Adipocyte (in vitro differentiated cells): ENCODE measurements at regions not wholly inside any gene's neighbourhood (a gene's known extent, or its start where the extent isn't known, plus 50 kb on each side); places are given as distances from the start of the nearest gene placed in this dataset.

Experiments used
- DNase-seq: peaks from one replicate; pipeline ENCODE4 v3.0.0-alpha.2; 2015; ENCODE audit warnings: low read depth
- H3K27me3 ChIP-seq: replicated peaks from 2 replicates; pipeline ENCODE4 v1.7.0; 2013; ENCODE audit warnings: mild to moderate bottlenecking, low read length, moderate library complexity; ENCODE audit not compliant: control insufficient read depth, insufficient read depth
- H3K36me3 ChIP-seq: 2 replicates; pipeline ENCODE4 v1.7.0; 2013; ENCODE audit warnings: low read length, mild to moderate bottlenecking, moderate library complexity; ENCODE audit not compliant: control insufficient read depth, insufficient read depth, severe bottlenecking
- H3K4me1 ChIP-seq: 2 replicates; pipeline ENCODE4 v1.7.0; 2013; ENCODE audit warnings: mild to moderate bottlenecking, low read length, moderate library complexity; ENCODE audit not compliant: control insufficient read depth, insufficient read depth
- H3K4me3 ChIP-seq: 2 replicates; pipeline ENCODE4 v1.7.0; 2013; ENCODE audit warnings: mild to moderate bottlenecking, low read length, moderate library complexity
- H3K9ac ChIP-seq: 2 replicates; pipeline ENCODE4 v1.7.0; 2013; ENCODE audit warnings: mild to moderate bottlenecking, low read length, moderate library complexity
- H3K9me3 ChIP-seq: 2 replicates; pipeline ENCODE4 v1.7.0; 2013; ENCODE audit warnings: mild to moderate bottlenecking, low read length, moderate library complexity; ENCODE audit not compliant: control insufficient read depth

DNA sequence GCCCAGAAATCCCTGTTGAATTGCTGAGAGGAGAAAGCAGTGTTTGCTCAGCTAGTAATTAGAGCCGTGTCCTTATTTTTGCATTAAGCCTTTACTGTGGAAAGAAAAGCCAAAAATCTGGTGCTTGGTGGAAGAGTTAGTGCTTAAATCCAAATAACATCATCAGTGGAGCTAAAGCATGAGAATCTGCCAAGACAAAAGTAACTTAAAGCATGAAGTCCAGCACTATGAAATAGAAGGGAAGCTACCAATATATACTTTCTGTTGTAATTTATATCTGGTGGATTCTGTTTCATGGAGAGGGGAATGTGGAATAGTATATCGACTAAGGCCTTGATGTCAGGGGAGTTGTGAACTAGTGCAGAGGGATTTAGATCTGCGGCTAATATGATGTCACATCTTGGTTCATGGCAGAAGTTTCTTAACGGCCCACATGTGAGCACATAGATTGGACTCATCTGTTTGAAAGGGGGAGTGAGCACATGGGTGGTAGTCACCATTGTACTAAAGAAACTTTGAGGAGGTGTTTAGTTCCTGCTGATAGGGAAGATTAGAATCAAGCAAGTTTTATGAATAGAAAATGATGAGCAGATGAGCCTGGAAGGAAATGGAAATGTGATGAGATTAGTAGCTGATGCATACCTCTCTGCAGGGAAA lies 224.4 kb upstream of the MTNR1B start:
- Histone ChIP-seq H3K27me3 (peaks cover 4% of the 10 kb centered on the region), H3K4me3 (no peak overlapping the region), H3K9me3 (no peaks in the 10 kb centered on the region), H3K4me1 (peaks cover 6% of the 10 kb centered on the region), H3K9ac (no peak overlapping the region), H3K36me3 (no peaks in the 10 kb centered on the region)
- no peak for DNase-seq

DNA sequence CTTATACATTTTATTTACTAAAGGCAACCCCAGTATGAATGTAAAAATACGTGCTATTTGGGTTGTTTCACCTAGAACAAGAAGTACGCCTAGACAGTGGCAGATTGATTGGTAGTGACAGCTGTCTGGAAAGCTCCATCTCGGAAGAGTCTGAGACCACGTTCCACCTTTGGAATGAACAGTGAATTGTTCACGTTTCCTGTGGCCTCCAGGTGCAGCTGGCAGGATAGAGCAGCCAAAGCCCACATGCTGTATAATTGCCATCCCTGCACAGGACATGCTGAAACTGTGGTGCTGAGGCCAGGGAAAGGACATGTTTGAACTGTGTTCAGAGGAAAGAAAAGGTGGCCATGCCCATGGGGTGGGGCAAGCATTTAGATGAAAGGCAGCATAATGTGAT lies 218.7 kb upstream of the MTNR1B start:
- no peak for DNase-seq
- Histone ChIP-seq H3K27me3 (peaks cover 4% of the 10 kb centered on the region), H3K9ac (no peak overlapping the region), H3K9me3 (no peaks in the 10 kb centered on the region), H3K4me1 (no peaks in the 10 kb centered on the region), H3K36me3 (no peaks in the 10 kb centered on the region), H3K4me3 (no peak overlapping the region)

DNA sequence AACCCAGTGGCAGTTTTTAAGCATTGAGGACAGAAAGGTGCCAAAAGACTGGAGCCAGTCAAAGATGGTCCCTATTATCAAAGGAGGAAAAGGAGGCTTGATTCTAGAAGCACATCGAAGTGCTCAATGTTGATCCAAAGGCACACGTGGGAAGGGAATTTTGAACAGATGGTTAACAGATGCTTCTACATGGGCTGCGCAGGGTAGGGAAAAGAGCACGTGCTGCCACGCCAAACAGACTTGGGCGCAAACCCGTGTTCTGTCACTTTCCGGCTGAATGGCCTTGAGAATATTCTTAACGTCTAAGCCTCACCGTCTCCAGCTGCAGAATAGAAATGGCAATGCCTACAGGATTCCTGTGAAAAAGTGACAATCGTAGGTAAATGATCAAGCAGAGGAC lies 217.9 kb upstream of the MTNR1B start:
- Histone ChIP-seq H3K4me3 (no peak overlapping the region), H3K4me1 (no peaks in the 10 kb centered on the region), H3K27me3 (peaks cover 4% of the 10 kb centered on the region), H3K9ac (no peak overlapping the region), H3K36me3 (no peaks in the 10 kb centered on the region), H3K9me3 (no peaks in the 10 kb centered on the region)
- DNase-seq = no peak

DNA sequence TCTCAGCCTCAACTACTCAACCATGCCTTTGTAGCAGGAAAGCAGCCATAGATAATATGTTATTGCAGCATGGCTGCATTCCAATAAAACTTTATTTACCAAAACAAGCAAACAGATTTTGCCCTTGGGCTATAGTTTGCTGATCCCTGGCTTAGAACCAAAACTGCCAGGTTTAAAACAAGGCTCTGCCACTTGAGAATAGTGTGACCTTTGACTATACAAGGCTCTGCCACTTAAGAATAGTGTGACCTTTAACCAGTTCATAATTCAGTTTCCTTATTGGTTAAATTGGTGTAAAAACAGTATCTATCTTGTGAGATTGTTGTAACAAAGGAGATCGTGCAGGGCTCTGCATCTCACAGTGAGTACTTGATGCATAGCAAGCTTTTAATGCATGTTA lies 217.3 kb upstream of the MTNR1B start:
- no peak overlapping the region for H3K4me3 ChIP-seq
- DNase-seq = no peak

DNA sequence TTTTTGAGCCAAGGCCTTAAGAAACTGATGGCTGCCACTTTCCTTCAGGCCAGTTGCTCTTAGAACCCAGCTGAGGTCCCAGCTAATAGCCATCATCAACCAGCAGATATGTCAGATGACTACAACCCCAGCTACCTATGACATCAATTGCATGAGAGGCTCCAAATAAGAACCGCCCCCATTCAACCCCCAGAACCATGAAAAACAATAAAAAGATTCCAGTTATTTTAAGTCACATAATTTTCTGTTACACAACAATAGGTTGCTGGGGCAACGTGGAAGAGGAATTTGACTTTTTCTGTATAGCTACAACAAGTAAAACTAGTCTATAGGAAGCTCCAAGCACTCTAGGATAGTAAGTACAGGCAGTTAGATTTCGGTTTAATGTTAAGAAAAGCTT lies 216.3 kb upstream of the MTNR1B start:
- H3K4me1 ChIP-seq = peaks cover 3% of the 10 kb centered on the region
- no peak overlapping the region for H3K4me3 ChIP-seq
- DNase-seq = no peak
- no peaks in the 10 kb centered on the region for H3K9me3 ChIP-seq
- H3K27me3 ChIP-seq = peaks cover 4% of the 10 kb centered on the region
- H3K36me3 ChIP-seq = no peaks in the 10 kb centered on the region
- no peak overlapping the region for H3K9ac ChIP-seq

More for the DNA sequence above, 217.3 kb upstream of the MTNR1B start:
- H3K36me3 ChIP-seq = no peaks in the 10 kb centered on the region
- H3K27me3 ChIP-seq = peaks cover 4% of the 10 kb centered on the region
- no peak overlapping the region for H3K9ac ChIP-seq
- H3K4me1 ChIP-seq = no peaks in the 10 kb centered on the region
- no peaks in the 10 kb centered on the region for H3K9me3 ChIP-seq

DNA sequence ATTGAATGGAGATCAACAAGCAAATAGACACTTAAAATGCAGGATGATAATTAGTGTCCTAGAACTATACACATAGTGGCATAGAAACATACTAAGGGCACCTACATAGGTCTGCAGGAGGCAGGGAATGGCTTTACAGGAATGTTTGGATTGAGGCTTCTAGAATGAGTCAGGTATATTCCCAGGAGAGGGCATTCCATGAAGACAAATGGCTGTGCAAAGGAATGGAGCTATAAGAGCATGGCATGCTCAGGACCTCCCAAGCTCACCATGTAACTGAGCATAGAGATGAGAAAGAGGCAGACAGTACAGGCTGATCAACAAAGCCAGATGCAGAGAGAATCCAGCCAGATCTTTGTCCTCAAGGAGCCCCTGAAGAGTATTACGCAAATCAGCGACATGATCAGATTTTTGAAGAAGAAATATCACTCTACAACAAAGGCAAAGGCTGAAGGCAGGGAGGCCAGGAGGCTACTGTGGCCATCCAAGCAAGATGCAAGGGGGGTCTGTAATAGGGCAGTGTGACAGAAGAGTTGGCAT lies 211.1 kb upstream of the MTNR1B start:
- DNase-seq = no peak
- no peaks in the 10 kb centered on the region for H3K36me3 ChIP-seq
- H3K4me1 ChIP-seq = peaks cover 10% of the 10 kb centered on the region
- no peak overlapping the region for H3K9ac ChIP-seq
- H3K9me3 ChIP-seq = no peaks in the 10 kb centered on the region
- H3K4me3 ChIP-seq = no peak overlapping the region
- peaks cover 2% of the 10 kb centered on the region for H3K27me3 ChIP-seq

DNA sequence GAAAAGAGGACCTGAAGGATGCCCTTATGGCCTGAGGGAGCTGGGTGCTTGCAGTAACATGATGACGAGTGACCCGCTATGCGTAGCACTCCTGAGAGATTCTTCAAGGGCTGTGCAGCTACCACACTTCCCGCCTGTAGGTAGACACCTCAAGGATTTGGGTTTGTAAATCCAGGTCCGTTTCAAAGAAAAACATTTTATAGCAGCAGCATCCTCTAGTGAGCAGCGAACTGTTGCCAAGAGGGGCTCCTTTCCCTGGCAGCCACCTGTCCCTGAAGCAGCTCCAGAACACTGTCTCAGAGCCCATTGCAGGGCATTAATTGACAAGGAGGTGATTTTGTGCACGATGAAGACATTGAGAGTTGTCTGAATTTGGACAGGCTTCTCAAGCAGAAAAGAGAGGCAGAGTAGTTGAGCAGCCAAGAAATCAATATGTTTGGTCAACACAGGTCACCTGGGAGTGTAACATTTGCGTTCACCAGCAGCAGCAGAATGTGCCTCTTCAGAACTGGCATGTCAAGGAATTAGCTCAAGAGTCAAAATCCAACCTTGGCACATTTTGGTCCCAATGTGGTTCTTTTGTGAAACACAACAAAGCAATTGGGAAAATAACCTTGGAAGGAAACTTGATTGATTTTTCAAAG lies 209.8 kb upstream of the MTNR1B start:
- Histone ChIP-seq H3K36me3 (no peaks in the 10 kb centered on the region), H3K9me3 (no peaks in the 10 kb centered on the region), H3K4me3 (no peak overlapping the region), H3K4me1 (peaks cover 10% of the 10 kb centered on the region), H3K27me3 (peaks cover 10% of the 10 kb centered on the region), H3K9ac (no peak overlapping the region)
- no peak for DNase-seq

DNA sequence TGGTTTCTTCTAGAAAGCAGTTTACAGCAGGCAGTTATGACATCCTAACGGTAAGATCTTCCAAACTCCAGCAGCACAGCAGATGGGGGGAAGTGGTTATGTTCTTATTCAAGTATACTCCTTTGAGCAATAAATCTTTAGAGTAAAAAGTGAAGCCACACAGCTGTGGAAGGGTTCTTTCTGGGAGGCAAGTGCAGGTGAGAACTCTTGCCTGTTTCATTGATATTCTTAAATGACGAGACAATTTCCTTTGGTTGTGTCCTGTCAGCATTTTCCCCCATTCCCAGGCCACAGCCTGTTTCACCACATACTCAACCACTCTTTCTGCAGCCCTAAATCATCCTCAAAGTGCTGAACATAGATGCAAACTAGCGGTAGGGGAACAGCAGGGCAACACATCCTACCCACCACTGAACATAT lies 207.3 kb upstream of the MTNR1B start:
- H3K4me3 ChIP-seq = no peak overlapping the region
- no peak overlapping the region for H3K9ac ChIP-seq
- peaks cover 10% of the 10 kb centered on the region for H3K4me1 ChIP-seq
- no peaks in the 10 kb centered on the region for H3K9me3 ChIP-seq
- H3K27me3 ChIP-seq = peaks cover 10% of the 10 kb centered on the region
- no peaks in the 10 kb centered on the region for H3K36me3 ChIP-seq
- DNase-seq = no peak

DNA sequence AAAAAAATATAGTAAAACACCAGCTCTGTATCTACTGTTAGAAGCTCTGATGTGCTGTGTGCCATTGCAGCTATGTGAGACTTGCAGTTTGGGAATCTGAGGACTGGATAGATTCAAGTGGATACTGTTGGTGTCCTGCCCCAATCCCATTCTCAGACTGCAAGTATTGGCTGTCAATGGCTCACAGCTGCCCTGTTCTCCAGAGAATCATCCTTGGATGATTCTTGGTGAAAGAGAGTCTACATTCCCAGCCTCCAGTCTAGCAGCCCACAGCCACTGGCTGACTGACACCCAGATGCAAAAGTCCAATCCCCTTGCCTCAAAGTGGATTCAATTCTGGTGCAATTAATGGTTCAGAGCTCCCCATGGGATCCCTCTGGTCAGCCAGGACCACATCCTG lies 206.1 kb upstream of the MTNR1B start:
- H3K27me3 ChIP-seq = peaks cover 10% of the 10 kb centered on the region
- no peak overlapping the region for H3K9ac ChIP-seq
- H3K36me3 ChIP-seq = no peaks in the 10 kb centered on the region
- H3K4me1 ChIP-seq = peaks cover 14% of the 10 kb centered on the region
- H3K9me3 ChIP-seq = no peaks in the 10 kb centered on the region
- DNase-seq = no peak
- H3K4me3 ChIP-seq = no peak overlapping the region

DNA sequence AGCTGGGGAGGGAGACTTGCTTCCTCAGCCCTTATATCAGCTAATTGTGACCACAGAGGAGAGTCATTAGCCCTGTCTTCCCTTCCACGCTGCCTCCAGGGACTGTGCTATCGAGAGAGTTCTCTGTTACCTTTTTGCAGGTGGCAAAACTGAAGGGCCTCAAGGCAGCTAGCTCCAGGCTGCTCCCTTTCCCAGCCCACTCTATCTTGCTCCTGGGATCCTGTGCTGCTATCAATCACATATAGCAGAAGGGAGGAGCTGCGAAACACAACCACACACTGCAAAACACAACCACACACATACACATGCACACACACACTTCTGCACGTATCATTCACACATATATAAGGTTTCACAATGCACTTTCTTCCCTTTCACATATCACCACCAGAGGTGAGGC lies 205.3 kb upstream of the MTNR1B start:
- no peak overlapping the region for H3K9ac ChIP-seq
- H3K9me3 ChIP-seq = no peaks in the 10 kb centered on the region
- H3K4me1 ChIP-seq = peaks cover 16% of the 10 kb centered on the region
- DNase-seq = no peak
- peaks cover 10% of the 10 kb centered on the region for H3K27me3 ChIP-seq
- no peak overlapping the region for H3K4me3 ChIP-seq
- no peaks in the 10 kb centered on the region for H3K36me3 ChIP-seq

DNA sequence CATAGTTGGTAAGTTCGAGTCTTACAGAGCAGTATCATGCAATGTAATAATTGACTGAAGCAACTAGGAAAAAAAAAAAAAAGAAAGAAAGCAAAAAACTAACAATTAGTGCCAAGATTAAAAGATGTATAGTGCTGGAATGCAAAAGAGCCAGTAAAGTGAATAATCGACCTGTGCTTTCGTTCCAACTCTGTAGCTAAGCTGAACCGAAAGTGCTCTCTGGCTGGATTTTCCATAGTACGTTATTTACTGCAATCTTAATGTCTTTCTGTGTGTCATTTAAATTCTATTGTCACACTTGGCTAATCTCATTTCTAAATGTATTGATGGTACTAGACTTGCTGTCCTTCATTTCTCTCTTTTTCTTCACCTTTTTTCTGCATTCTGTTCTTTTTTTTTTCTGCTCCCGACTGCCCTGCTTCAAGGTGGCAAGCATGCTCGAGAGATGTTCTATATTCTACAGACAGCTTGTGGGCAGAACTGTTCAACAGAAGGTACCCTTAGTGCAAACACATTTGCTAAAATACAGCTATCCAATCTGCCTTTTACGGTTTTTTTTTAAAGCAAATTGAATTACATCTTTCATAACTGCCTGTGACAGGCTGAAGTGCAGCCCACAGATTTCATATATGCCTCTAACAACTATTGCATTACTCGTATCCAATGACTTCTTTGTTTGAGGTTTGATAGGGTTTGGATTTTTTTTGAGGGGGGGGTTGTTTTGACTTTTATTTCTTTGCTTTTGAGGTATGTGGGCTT lies 204.2 kb upstream of the MTNR1B start:
- no peak for DNase-seq
- no peak overlapping the region for H3K4me3 ChIP-seq
- H3K36me3 ChIP-seq = no peaks in the 10 kb centered on the region
- peaks cover 24% of the 10 kb centered on the region for H3K4me1 ChIP-seq
- peaks cover 10% of the 10 kb centered on the region for H3K27me3 ChIP-seq
- H3K9ac ChIP-seq = no peak overlapping the region
- H3K9me3 ChIP-seq = no peaks in the 10 kb centered on the region
